ENCODE measurements at regions not wholly inside any gene's neighbourhood (a gene's known extent, or its start where the extent isn't known, plus 50 kb on each side); places are given as distances from the start of the nearest gene placed in this dataset.

DNA sequence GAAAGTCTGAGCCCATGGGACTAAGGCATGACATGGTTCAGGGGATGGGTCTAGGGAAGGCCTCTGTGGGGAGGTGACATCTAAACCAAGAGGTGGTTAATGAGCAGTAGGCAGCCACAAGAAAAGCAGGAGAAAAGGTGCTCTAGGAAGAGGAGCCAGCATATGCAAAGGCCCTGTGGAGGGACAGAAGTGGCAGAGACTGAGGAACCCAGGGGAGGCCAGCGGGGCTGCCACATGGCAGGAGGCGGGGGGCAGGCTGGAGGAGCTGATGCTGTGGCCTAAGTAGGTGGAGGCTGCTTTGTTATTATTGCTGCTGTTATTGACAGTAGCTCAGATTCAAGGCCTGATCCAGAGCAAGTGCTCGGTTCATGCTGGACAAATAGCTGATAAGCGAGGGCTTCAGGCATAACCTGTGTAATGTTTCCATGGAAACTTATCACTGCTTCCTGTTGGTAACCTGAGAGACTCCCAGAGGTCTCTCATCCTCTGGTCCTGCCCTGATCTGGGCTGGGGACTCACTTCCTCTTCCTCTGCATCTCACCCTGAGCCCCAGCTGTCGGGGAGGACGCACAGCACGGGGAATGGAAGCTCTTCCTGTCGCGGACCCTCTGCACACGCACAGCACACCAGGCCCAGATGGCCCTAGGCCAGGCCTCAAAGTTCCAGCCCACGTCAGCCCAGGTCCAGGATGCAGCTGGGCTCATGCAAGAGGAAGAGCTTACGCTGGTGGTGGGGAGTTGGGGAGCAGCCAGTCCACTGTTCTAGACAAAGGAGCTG, 75.2 kb upstream of the TP53I11 start:
- DNase-seq (ENCODE audit: low read depth) = no peak

DNA sequence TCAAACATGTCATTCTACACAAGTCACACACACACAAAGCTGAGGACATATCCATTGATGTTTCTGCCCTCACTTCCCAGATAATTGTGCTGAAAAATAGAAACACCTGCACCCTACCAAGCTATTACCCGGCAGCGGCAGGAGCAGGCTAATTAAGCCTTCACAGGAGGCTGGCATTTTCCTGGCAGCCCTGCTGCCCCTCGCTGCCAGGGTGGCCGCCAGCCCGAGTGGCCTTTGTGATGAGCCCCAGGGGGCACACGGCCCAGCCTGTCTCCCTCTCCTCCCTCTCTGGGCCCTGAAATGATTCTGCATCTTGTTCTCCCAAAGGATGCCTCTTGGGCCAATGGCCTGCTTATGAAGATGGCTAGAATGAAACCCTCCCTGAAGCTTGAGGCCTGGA, 76.2 kb upstream of the TP53I11 start:
- TF ChIP-seq, protein P1, sequence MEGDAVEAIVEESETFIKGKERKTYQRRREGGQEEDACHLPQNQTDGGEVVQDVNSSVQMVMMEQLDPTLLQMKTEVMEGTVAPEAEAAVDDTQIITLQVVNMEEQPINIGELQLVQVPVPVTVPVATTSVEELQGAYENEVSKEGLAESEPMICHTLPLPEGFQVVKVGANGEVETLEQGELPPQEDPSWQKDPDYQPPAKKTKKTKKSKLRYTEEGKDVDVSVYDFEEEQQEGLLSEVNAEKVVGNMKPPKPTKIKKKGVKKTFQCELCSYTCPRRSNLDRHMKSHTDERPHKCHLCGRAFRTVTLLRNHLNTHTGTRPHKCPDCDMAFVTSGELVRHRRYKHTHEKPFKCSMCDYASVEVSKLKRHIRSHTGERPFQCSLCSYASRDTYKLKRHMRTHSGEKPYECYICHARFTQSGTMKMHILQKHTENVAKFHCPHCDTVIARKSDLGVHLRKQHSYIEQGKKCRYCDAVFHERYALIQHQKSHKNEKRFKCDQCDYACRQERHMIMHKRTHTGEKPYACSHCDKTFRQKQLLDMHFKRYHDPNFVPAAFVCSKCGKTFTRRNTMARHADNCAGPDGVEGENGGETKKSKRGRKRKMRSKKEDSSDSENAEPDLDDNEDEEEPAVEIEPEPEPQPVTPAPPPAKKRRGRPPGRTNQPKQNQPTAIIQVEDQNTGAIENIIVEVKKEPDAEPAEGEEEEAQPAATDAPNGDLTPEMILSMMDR (IDR thresholded peaks at IDR 0.05; ENCODE audit: insufficient read depth, low read depth, low read length) = no peak

More for the DNA sequence above, 75.2 kb upstream of the TP53I11 start:
- TF ChIP-seq, protein P1 (IDR thresholded peaks at IDR 0.05; ENCODE audit: insufficient read depth, low read depth, low read length) = no peak
- no peak overlapping the region for H3K4me3 ChIP-seq (ENCODE audit: low read depth, low read length)

DNA sequence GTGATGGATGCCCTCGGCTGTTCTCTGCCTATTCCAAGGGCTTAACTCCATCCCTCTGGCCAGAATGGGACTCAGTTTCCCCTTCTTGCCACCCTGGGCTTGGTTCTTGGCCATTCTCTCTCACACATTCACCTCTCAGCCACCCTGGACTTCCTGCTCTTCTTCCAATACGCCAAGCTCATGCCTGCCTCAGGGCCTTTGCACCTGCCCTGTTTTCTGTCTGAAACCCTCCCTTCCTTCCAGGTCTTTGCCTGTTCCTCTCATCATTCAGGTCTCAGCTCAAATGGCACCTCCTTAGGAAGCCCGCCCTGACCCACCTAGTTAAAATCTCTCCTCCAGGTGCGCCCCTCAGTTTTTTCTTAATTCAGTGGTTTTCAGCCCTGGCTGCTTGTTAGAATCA, 76.6 kb upstream of the TP53I11 start:
- TF ChIP-seq, protein P1 (IDR thresholded peaks at IDR 0.05; ENCODE audit: insufficient read depth, low read depth, low read length) = no peak
- DNase-seq (ENCODE audit: low read depth) = no peak
- H3K4me3 ChIP-seq (ENCODE audit: low read depth, low read length) = no peak overlapping the region

More for the DNA sequence above, 76.2 kb upstream of the TP53I11 start:
- no peak overlapping the region for H3K4me3 ChIP-seq (ENCODE audit: low read depth, low read length)
- no peak for DNase-seq (ENCODE audit: low read depth)

DNA sequence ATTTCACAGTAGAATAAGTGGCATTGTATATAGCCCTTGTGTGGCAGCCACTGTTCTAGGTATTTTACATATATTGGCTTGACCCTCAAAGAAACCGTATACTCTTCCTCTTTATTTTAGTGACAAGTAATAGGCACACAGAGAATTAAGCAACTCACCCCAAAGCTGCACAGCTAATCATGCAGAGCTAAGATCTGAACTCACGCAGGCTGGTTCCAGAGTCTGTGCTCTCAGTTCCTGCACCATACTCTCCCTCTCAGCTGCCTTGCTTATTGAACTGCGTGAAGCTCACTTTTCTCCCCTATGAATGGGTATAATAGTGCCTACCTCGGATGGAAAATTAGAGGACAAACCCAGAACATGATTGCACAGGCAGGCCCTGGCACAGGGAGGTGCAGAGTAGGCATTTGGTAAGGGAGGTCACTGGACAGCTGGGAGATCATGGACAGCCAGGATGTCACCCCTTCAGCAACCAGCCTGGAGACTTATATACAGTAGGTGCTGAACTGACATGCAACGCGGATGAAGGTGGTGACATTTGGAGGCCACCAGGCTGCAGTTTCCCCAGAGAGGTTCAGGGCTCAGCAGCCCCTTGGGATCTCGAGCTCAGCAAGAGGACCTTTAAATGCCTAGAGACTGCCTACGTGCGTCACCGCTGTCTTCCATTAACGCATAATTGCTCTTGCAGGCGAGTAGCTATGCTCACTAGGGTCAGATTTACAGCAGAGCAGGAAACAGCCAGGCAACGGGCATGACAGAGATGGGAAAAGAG, 78.4 kb upstream of the TP53I11 start:
- DNase-seq (ENCODE audit: low read depth) = no peak
- TF ChIP-seq, protein P1 (IDR thresholded peaks at IDR 0.05; ENCODE audit: insufficient read depth, low read depth, low read length) = no peak
- H3K4me3 ChIP-seq (ENCODE audit: low read depth, low read length) = no peak overlapping the region

DNA sequence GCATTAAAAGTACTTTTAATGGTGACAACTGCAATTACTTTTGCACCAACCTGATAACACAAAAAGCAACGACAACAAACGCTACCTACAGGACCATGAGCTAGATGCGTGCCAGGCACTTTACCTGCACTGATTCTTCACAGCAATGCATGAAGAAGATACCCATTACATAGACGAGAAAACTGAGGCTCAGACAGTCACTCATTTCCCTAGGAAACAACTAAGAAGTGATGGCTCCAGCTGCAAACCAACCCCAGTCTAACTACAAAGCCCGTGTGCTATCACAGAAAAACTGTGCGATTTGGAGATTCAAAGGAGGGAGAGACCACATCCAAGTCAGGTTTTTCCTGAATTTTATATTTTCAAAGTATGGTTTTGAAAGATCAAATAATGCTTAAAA, 80.1 kb upstream of the TP53I11 start:
- DNase-seq (ENCODE audit: low read depth) = no peak
- no peak overlapping the region for H3K4me3 ChIP-seq (ENCODE audit: low read depth, low read length)
- TF ChIP-seq, protein P1 (IDR thresholded peaks at IDR 0.05; ENCODE audit: insufficient read depth, low read depth, low read length) = no peak

DNA sequence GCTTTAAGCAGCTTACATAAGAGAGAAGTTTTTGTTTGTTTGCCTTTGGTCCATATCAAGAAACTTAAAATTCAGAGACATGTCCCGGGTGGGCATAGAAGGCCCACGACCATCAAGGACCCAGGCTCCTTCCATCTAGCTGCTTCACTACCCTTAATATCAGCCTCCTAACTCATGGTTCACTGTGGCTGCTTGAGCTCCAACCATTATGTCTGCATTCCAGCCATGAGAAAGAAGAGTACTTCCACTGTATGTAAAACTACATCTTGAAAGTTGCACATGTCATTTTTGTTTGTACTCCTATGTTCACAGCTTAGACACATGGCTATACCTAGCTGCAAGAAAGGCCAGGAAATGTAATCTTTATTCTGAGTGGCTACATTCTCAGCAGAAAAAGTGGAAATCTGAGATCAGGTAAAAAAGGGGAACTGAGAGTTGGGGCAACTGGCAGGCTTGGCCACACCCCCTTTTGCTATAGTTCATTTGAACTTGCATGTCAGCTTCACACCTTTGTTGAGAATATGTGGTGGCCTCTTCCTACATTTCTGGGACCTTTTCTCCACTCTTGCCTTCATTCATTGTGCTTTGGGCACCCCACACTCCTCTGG, 81.3 kb upstream of the TP53I11 start:
- no peak for DNase-seq (ENCODE audit: low read depth)
- TF ChIP-seq, protein P1 (IDR thresholded peaks at IDR 0.05; ENCODE audit: insufficient read depth, low read depth, low read length) = no peak
- H3K4me3 ChIP-seq (ENCODE audit: low read depth, low read length) = no peak overlapping the region
